GM23338 (cell line): ENCODE measurements at regions not wholly inside any gene's neighbourhood (a gene's known extent, or its start where the extent isn't known, plus 50 kb on each side); places are given as distances from the start of the nearest gene placed in this dataset.

Experiments
- ATAC-seq: fragments of 200-7000 bp; cut with Tn5 transposase; 3 replicates; pipeline ENCODE4 v1.9.1; 2020
- DNase-seq: peaks from one replicate; pipeline ENCODE4 v3.0.0-alpha.2; 2015; ENCODE audit warnings: low spot score
- H2AFZ ChIP-seq: fragments of 200-600 bp; sonication (generic); 2 replicates; pipeline ENCODE4 v1.8.0; 2016; ENCODE audit warnings: antibody characterized with exemption, mild to moderate bottlenecking, moderate library complexity
- H3F3A ChIP-seq: fragments of 200-600 bp; sonication (generic); replicated peaks from 2 replicates; pipeline ENCODE4 v1.8.0; 2017; ENCODE audit warnings: antibody characterized with exemption, mixed run types, low read depth
- H3K27ac ChIP-seq: fragments of 200-600 bp; sonication (generic); 2 replicates; pipeline ENCODE4 v1.6.1; 2016; ENCODE audit warnings: low read depth
- H3K27me3 ChIP-seq: fragments of 200-600 bp; sonication (generic); 2 replicates; pipeline ENCODE4 v1.8.0; 2016; ENCODE audit warnings: mild to moderate bottlenecking, mixed run types, moderate library complexity; ENCODE audit not compliant: insufficient read depth
- H3K36me3 ChIP-seq: fragments of 200-600 bp; sonication (generic); 2 replicates; pipeline ENCODE4 v1.8.0; 2016; ENCODE audit warnings: mild to moderate bottlenecking; ENCODE audit not compliant: insufficient read depth
- H3K4me1 ChIP-seq: fragments of 200-600 bp; sonication (generic); 2 replicates; pipeline ENCODE4 v1.8.0; 2016; ENCODE audit warnings: mild to moderate bottlenecking, moderate library complexity; ENCODE audit not compliant: insufficient read depth
- H3K4me2 ChIP-seq: fragments of 200-600 bp; sonication (generic); 2 replicates; pipeline ENCODE4 v1.7.1; 2017; ENCODE audit warnings: mixed run types
- H3K4me3 ChIP-seq: fragments of 200-600 bp; sonication (generic); 2 replicates; pipeline ENCODE4 v1.6.1; 2016; ENCODE audit warnings: mixed run types
- H3K79me2 ChIP-seq: fragments of 200-600 bp; sonication (generic); replicated peaks from 2 replicates; pipeline ENCODE4 v1.8.0; 2017; ENCODE audit warnings: mild to moderate bottlenecking; ENCODE audit not compliant: insufficient read depth
- H3K9me2 ChIP-seq: fragments of 200-600 bp; sonication (generic); 2 replicates; pipeline ENCODE4 v1.8.0; 2017; ENCODE audit not compliant: insufficient read depth
- H4K20me1 ChIP-seq: fragments of 200-600 bp; sonication (generic); replicated peaks from 2 replicates; pipeline ENCODE4 v1.8.0; 2017; ENCODE audit warnings: mild to moderate bottlenecking; ENCODE audit not compliant: insufficient read depth
- H3K27ac Mint-ChIP-seq: 2 replicates; pipeline ENCODE4 v1.8.0; 2020; ENCODE audit warnings: inconsistent platforms, mild to moderate bottlenecking, moderate library complexity, mixed read lengths
- H3K27me3 Mint-ChIP-seq: 3 replicates; pipeline ENCODE4 v1.8.0; 2022; ENCODE audit warnings: low read depth, mild to moderate bottlenecking, moderate library complexity, mixed read lengths, inconsistent platforms; ENCODE audit not compliant: insufficient read depth, poor library complexity
- H3K36me3 Mint-ChIP-seq: 3 replicates; pipeline ENCODE4 v1.8.0; 2021; ENCODE audit warnings: low read depth, mild to moderate bottlenecking, inconsistent platforms, moderate library complexity, mixed read lengths
- H3K4me1 Mint-ChIP-seq: 3 replicates; pipeline ENCODE4 v1.8.0; 2020; ENCODE audit warnings: mild to moderate bottlenecking, inconsistent platforms, mixed read lengths
- H3K4me3 Mint-ChIP-seq: 3 replicates; pipeline ENCODE4 v1.8.0; 2021; ENCODE audit warnings: moderate library complexity, mild to moderate bottlenecking, inconsistent platforms, mixed read lengths
- H3K9me3 Mint-ChIP-seq: 3 replicates; pipeline ENCODE4 v1.8.0; 2020; ENCODE audit warnings: moderate library complexity, mild to moderate bottlenecking, inconsistent platforms, mixed read lengths
- CREB1 ChIP-seq: fragments of 250-450 bp; sonication (Bioruptor Pico); IDR thresholded peaks from 2 replicates; pipeline ENCODE4 v1.5.0; 2020; ENCODE audit warnings: low read depth, mild to moderate bottlenecking, moderate library complexity
- EZH2 ChIP-seq: fragments of 200-600 bp; sonication (generic); IDR thresholded peaks from one replicate; pipeline ENCODE4 v1.8.0; 2017; ENCODE audit warnings: antibody characterized with exemption, mild to moderate bottlenecking, low read depth; ENCODE audit not compliant: unreplicated experiment
- EZH2phosphoT487 ChIP-seq: fragments of 200-600 bp; sonication (generic); IDR thresholded peaks from one replicate; pipeline ENCODE4 v1.8.1; 2018; ENCODE audit warnings: antibody characterized with exemption; ENCODE audit not compliant: unreplicated experiment
- JUNB ChIP-seq: IDR thresholded peaks from one replicate; pipeline ENCODE4 v1.6.1; 2016; ENCODE audit warnings: antibody characterized with exemption; ENCODE audit not compliant: unreplicated experiment
- NANOG ChIP-seq: IDR thresholded peaks from 2 replicates; pipeline ENCODE4 v1.6.1; 2016; ENCODE audit warnings: antibody characterized with exemption, borderline replicate concordance
- POLR2AphosphoS5 ChIP-seq: IDR thresholded peaks from 2 replicates; pipeline ENCODE4 v1.6.1; 2016; ENCODE audit warnings: antibody characterized with exemption, low read depth
- REST ChIP-seq: IDR thresholded peaks from one replicate; pipeline ENCODE4 v1.6.1; 2018; ENCODE audit warnings: antibody characterized with exemption; ENCODE audit not compliant: unreplicated experiment
- STAT1 ChIP-seq: IDR thresholded peaks from one replicate; pipeline ENCODE4 v1.6.1; 2016; ENCODE audit warnings: antibody characterized with exemption; ENCODE audit not compliant: unreplicated experiment
- ZNF114 ChIP-seq: fragments of 250-450 bp; sonication (Bioruptor Pico); IDR thresholded peaks from 2 replicates; pipeline ENCODE4 v1.5.0; 2020; ENCODE audit warnings: mild to moderate bottlenecking, moderate library complexity
- ZNF331 ChIP-seq: fragments of 250-450 bp; sonication (Bioruptor Pico); IDR thresholded peaks from 2 replicates; pipeline ENCODE4 v1.5.0; 2020; ENCODE audit warnings: low read depth, mild to moderate bottlenecking, moderate library complexity
- TF ChIP-seq, protein P1 (sequence below): fragments of 250-450 bp; sonication (Bioruptor Pico); IDR thresholded peaks from 2 replicates; pipeline ENCODE4 v1.5.0; 2020; ENCODE audit warnings: mild to moderate bottlenecking, moderate library complexity
- TF ChIP-seq, protein P2 (sequence below), 2 experiments: fragments of 200-600 bp in 1 of 2; sonication (generic) in 1 of 2; conservative IDR thresholded peaks; 2 replicates each; pipeline versions ENCODE4 v1.5.1 to v1.6.1; 2016 to 2017; ENCODE audit warnings: antibody characterized with exemption in 2 of 2, low read depth in 2 of 2, mild to moderate bottlenecking in 2 of 2, moderate library complexity in 1 of 2
- TF ChIP-seq, protein P3 (sequence below): IDR thresholded peaks from 2 replicates; pipeline ENCODE4 v1.6.1; 2016; ENCODE audit warnings: antibody characterized with exemption

- Histone ChIP-seq H3K27ac (no peak overlapping the region), H3K36me3 (no peaks in the 10 kb centered on the region), H3F3A (no peaks in the 10 kb centered on the region), H4K20me1 (no peaks in the 10 kb centered on the region), H3K4me2 (no peak overlapping the region), H3K4me1 (peaks cover 8% of the 10 kb centered on the region; the same call in 1 of the 2 replicates), H3K4me3 (no peak overlapping the region), H2AFZ (no peak overlapping the region; the same call in 1 of the 2 replicates), H3K27me3 (no peaks in the 10 kb centered on the region), H3K79me2 (no peaks in the 10 kb centered on the region), H3K9me2 (no peaks in the 10 kb centered on the region; the same call in 1 of the 2 replicates)
- Mint-ChIP-seq H3K4me3 (no peak overlapping the region), H3K36me3 (peaks cover 4% of the 10 kb centered on the region; the same call in 2 of the 3 replicates), H3K9me3 (peaks cover 3% of the 10 kb centered on the region; the same call in 1 of the 3 replicates), H3K27me3 (peaks cover 2% of the 10 kb centered on the region), H3K27ac (no peak overlapping the region), H3K4me1 (peaks cover 7% of the 10 kb centered on the region)
- TF ChIP-seq REST, result no peak
- TF ChIP-seq STAT1, result no peak
- TF ChIP-seq, protein P1, sequence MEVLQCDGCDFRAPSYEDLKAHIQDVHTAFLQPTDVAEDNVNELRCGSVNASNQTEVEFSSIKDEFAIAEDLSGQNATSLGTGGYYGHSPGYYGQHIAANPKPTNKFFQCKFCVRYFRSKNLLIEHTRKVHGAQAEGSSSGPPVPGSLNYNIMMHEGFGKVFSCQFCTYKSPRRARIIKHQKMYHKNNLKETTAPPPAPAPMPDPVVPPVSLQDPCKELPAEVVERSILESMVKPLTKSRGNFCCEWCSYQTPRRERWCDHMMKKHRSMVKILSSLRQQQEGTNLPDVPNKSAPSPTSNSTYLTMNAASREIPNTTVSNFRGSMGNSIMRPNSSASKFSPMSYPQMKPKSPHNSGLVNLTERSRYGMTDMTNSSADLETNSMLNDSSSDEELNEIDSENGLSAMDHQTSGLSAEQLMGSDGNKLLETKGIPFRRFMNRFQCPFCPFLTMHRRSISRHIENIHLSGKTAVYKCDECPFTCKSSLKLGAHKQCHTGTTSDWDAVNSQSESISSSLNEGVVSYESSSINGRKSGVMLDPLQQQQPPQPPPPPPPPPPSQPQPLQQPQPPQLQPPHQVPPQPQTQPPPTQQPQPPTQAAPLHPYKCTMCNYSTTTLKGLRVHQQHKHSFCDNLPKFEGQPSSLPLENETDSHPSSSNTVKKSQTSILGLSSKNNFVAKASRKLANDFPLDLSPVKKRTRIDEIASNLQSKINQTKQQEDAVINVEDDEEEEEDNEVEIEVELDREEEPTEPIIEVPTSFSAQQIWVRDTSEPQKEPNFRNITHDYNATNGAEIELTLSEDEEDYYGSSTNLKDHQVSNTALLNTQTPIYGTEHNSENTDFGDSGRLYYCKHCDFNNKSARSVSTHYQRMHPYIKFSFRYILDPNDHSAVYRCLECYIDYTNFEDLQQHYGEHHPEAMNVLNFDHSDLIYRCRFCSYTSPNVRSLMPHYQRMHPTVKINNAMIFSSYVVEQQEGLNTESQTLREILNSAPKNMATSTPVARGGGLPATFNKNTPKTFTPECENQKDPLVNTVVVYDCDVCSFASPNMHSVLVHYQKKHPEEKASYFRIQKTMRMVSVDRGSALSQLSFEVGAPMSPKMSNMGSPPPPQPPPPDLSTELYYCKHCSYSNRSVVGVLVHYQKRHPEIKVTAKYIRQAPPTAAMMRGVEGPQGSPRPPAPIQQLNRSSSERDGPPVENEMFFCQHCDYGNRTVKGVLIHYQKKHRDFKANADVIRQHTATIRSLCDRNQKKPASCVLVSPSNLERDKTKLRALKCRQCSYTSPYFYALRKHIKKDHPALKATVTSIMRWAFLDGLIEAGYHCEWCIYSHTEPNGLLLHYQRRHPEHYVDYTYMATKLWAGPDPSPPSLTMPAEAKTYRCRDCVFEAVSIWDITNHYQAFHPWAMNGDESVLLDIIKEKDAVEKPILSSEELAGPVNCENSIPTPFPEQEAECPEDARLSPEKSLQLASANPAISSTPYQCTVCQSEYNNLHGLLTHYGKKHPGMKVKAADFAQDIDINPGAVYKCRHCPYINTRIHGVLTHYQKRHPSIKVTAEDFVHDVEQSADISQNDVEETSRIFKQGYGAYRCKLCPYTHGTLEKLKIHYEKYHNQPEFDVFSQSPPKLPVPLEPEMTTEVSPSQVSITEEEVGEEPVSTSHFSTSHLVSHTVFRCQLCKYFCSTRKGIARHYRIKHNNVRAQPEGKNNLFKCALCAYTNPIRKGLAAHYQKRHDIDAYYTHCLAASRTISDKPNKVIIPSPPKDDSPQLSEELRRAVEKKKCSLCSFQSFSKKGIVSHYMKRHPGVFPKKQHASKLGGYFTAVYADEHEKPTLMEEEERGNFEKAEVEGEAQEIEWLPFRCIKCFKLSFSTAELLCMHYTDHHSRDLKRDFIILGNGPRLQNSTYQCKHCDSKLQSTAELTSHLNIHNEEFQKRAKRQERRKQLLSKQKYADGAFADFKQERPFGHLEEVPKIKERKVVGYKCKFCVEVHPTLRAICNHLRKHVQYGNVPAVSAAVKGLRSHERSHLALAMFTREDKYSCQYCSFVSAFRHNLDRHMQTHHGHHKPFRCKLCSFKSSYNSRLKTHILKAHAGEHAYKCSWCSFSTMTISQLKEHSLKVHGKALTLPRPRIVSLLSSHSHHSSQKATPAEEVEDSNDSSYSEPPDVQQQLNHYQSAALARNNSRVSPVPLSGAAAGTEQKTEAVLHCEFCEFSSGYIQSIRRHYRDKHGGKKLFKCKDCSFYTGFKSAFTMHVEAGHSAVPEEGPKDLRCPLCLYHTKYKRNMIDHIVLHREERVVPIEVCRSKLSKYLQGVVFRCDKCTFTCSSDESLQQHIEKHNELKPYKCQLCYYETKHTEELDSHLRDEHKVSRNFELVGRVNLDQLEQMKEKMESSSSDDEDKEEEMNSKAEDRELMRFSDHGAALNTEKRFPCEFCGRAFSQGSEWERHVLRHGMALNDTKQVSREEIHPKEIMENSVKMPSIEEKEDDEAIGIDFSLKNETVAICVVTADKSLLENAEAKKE (CRISPR knock-in tag), result no peak
- TF ChIP-seq EZH2, result no peak
- TF ChIP-seq EZH2phosphoT487, result no peak
- TF ChIP-seq NANOG, result no peak
- no peak for TF ChIP-seq ZNF331 (CRISPR knock-in tag)
- TF ChIP-seq, protein P2, sequence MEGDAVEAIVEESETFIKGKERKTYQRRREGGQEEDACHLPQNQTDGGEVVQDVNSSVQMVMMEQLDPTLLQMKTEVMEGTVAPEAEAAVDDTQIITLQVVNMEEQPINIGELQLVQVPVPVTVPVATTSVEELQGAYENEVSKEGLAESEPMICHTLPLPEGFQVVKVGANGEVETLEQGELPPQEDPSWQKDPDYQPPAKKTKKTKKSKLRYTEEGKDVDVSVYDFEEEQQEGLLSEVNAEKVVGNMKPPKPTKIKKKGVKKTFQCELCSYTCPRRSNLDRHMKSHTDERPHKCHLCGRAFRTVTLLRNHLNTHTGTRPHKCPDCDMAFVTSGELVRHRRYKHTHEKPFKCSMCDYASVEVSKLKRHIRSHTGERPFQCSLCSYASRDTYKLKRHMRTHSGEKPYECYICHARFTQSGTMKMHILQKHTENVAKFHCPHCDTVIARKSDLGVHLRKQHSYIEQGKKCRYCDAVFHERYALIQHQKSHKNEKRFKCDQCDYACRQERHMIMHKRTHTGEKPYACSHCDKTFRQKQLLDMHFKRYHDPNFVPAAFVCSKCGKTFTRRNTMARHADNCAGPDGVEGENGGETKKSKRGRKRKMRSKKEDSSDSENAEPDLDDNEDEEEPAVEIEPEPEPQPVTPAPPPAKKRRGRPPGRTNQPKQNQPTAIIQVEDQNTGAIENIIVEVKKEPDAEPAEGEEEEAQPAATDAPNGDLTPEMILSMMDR (conservative IDR thresholded peaks at IDR 0.05; ENCODE audit: low read depth in 2 of 2), result no peak
- TF ChIP-seq ZNF114, result no peak
- TF ChIP-seq, protein P3, sequence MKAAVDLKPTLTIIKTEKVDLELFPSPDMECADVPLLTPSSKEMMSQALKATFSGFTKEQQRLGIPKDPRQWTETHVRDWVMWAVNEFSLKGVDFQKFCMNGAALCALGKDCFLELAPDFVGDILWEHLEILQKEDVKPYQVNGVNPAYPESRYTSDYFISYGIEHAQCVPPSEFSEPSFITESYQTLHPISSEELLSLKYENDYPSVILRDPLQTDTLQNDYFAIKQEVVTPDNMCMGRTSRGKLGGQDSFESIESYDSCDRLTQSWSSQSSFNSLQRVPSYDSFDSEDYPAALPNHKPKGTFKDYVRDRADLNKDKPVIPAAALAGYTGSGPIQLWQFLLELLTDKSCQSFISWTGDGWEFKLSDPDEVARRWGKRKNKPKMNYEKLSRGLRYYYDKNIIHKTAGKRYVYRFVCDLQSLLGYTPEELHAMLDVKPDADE, result no peak
- no peak for TF ChIP-seq JUNB
- TF ChIP-seq CREB1 (CRISPR knock-in tag), result no peak
- TF ChIP-seq POLR2AphosphoS5, result no peak
- no peak for DNase-seq
- no peak for ATAC-seq
Observed at GRCh38 chr15:93670931-93671330, 560.4 kb upstream of the MCTP2 start.
